ENCODE measurements at regions not wholly inside any gene's neighbourhood (a gene's known extent, or its start where the extent isn't known, plus 50 kb on each side); places are given as distances from the start of the nearest gene placed in this dataset.

- H3K27ac Mint-ChIP-seq (ENCODE audit: unreplicated experiment): no peak overlapping the region
- TF ChIP-seq CTCF (IDR thresholded peaks at IDR 0.05; ENCODE audit: partially characterized antibody, unreplicated experiment): no peak
- H3K4me3 Mint-ChIP-seq (ENCODE audit: unreplicated experiment): no peak overlapping the region
- H3K9me3 Mint-ChIP-seq (ENCODE audit: unreplicated experiment): peaks cover 1% of the 10 kb centered on the region
- peaks cover 3% of the 10 kb centered on the region for H3K27me3 Mint-ChIP-seq (ENCODE audit: unreplicated experiment)
- no peak for DNase-seq
- no peaks in the 10 kb centered on the region for H3K4me1 Mint-ChIP-seq (ENCODE audit: low read depth, unreplicated experiment)
- peaks cover 8% of the 10 kb centered on the region for H3K36me3 Mint-ChIP-seq (ENCODE audit: unreplicated experiment)
Measured at GRCh38 chr7:118311121-118311836, 86.8 kb downstream of the ANKRD7 start.

DNA sequence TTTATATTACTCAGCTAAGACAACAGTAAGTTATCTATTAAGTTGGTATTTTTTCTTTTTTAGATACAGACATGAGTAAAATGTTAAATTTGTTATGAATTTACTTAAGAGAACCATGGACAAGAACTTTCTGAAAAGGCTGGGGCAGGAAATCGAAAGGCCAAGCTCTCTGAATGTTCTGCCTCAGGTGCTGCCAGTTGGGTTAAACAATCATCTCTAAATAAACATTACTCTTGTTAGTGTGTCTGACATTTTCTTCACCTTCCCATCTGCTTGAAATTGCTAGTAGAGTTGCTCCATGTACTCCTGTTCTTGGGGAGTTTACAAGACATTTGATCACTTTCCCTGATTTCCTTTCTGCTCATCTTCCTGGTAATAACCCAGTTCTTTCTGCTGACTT is 87.5 kb downstream of the ANKRD7 start:
- Mint-ChIP-seq H3K4me3 (ENCODE audit: unreplicated experiment) (no peak overlapping the region), H3K9me3 (ENCODE audit: unreplicated experiment) (peaks cover 1% of the 10 kb centered on the region), H3K27ac (ENCODE audit: unreplicated experiment) (no peak overlapping the region), H3K27me3 (ENCODE audit: unreplicated experiment) (peaks cover 6% of the 10 kb centered on the region), H3K4me1 (ENCODE audit: low read depth, unreplicated experiment) (no peaks in the 10 kb centered on the region), H3K36me3 (ENCODE audit: unreplicated experiment) (peaks cover 8% of the 10 kb centered on the region)
- no peak for DNase-seq
- TF ChIP-seq CTCF (IDR thresholded peaks at IDR 0.05; ENCODE audit: partially characterized antibody, unreplicated experiment): no peak

GRCh38 chr7:118312966-118313365 is 88.5 kb downstream of the ANKRD7 start:
- Mint-ChIP-seq H3K9me3 (ENCODE audit: unreplicated experiment) (peaks cover 1% of the 10 kb centered on the region), H3K4me1 (ENCODE audit: low read depth, unreplicated experiment) (no peaks in the 10 kb centered on the region), H3K27me3 (ENCODE audit: unreplicated experiment) (peaks cover 6% of the 10 kb centered on the region), H3K4me3 (ENCODE audit: unreplicated experiment) (no peak overlapping the region), H3K27ac (ENCODE audit: unreplicated experiment) (no peak overlapping the region), H3K36me3 (ENCODE audit: unreplicated experiment) (peaks cover 8% of the 10 kb centered on the region)
- no peak for DNase-seq
- no peak for TF ChIP-seq CTCF (IDR thresholded peaks at IDR 0.05; ENCODE audit: partially characterized antibody, unreplicated experiment)

- H3K27ac Mint-ChIP-seq (ENCODE audit: unreplicated experiment): no peak overlapping the region
- H3K4me1 Mint-ChIP-seq (ENCODE audit: low read depth, unreplicated experiment): no peaks in the 10 kb centered on the region
- no peak overlapping the region for H3K4me3 Mint-ChIP-seq (ENCODE audit: unreplicated experiment)
- no peaks in the 10 kb centered on the region for H3K27me3 Mint-ChIP-seq (ENCODE audit: unreplicated experiment)
- TF ChIP-seq CTCF (IDR thresholded peaks at IDR 0.05; ENCODE audit: partially characterized antibody, unreplicated experiment): no peak
- DNase-seq: no peak
- no peaks in the 10 kb centered on the region for H3K36me3 Mint-ChIP-seq (ENCODE audit: unreplicated experiment)
- H3K9me3 Mint-ChIP-seq (ENCODE audit: unreplicated experiment): no peaks in the 10 kb centered on the region
Measured at GRCh38 chr7:118324790-118325449, 100.4 kb downstream of the ANKRD7 start.

DNA sequence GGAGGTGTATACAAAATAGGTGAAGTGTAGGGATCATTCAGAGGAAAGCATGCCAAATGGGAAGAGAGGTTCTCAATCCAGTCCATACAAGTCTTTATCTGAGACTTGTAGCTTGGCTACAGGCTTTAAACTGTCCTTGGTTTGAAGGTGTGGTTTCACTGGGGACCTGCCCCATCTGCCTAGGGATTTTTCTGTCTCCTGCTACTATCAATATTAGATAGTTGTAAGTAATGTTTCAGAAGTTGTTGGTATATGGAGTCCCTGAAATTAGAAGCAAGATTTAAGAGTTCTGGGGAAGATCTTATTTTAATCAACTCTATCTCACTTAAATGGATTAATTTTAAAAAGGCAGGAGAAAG is 100.9 kb downstream of the ANKRD7 start:
- no peaks in the 10 kb centered on the region for H3K4me1 Mint-ChIP-seq (ENCODE audit: low read depth, unreplicated experiment)
- no peak overlapping the region for H3K4me3 Mint-ChIP-seq (ENCODE audit: unreplicated experiment)
- DNase-seq: no peak

More for the DNA sequence above, 100.9 kb downstream of the ANKRD7 start:
- Mint-ChIP-seq H3K36me3 (ENCODE audit: unreplicated experiment) (no peaks in the 10 kb centered on the region), H3K9me3 (ENCODE audit: unreplicated experiment) (no peaks in the 10 kb centered on the region), H3K27ac (ENCODE audit: unreplicated experiment) (no peak overlapping the region), H3K27me3 (ENCODE audit: unreplicated experiment) (no peaks in the 10 kb centered on the region)
- no peak for TF ChIP-seq CTCF (IDR thresholded peaks at IDR 0.05; ENCODE audit: partially characterized antibody, unreplicated experiment)

Measured in glutamatergic neuron (in vitro differentiated cells).